NT2/D1 (cell line): ENCODE measurements at regions not wholly inside any gene's neighbourhood (a gene's known extent, or its start where the extent isn't known, plus 50 kb on each side); places are given as distances from the start of the nearest gene placed in this dataset.

Experiments used
- DNase-seq: peaks from one replicate; pipeline ENCODE4 v3.0.0-alpha.2; 2011; ENCODE audit warnings: low read depth, low spot score
- H3K27me3 ChIP-seq: 2 replicates; pipeline ENCODE4 v1.6.0; 2011; ENCODE audit warnings: mild to moderate bottlenecking; ENCODE audit not compliant: insufficient read length, insufficient read depth
- H3K36me3 ChIP-seq: 2 replicates; pipeline ENCODE4 v1.6.1; 2011; ENCODE audit warnings: mild to moderate bottlenecking, low read length, mixed read lengths; ENCODE audit not compliant: insufficient read depth, insufficient read length
- H3K4me1 ChIP-seq: 2 replicates; pipeline ENCODE4 v1.5.1; 2011; ENCODE audit not compliant: insufficient read depth, insufficient read length
- H3K4me3 ChIP-seq: 2 replicates; pipeline ENCODE4 v1.5.1; 2011; ENCODE audit warnings: low read depth; ENCODE audit not compliant: insufficient read length
- H3K9ac ChIP-seq: 2 replicates; pipeline ENCODE4 v1.6.0; 2011; ENCODE audit warnings: low read depth; ENCODE audit not compliant: insufficient read length
- H3K9me3 ChIP-seq: 2 replicates; pipeline ENCODE4 v1.5.1; 2011; ENCODE audit warnings: mild to moderate bottlenecking, low read length; ENCODE audit not compliant: insufficient read depth
- SUZ12 ChIP-seq: IDR thresholded peaks from 2 replicates; pipeline ENCODE4 v1.6.1; 2011; ENCODE audit not compliant: insufficient read length, insufficient read depth; ENCODE audit errors: extremely low read depth
- YY1 ChIP-seq: IDR thresholded peaks from 2 replicates; pipeline ENCODE4 v1.6.1; 2011; ENCODE audit not compliant: insufficient read length, insufficient read depth
- ZNF274 ChIP-seq: IDR thresholded peaks from 2 replicates; pipeline ENCODE4 v1.6.1; 2011; ENCODE audit warnings: mild to moderate bottlenecking, low read depth, low read length

GRCh38 chr5:68732251-68732650, 361.6 kb upstream of the SLC30A5 start:
- Histone ChIP-seq H3K9me3 (no peaks in the 10 kb centered on the region), H3K36me3 (no peaks in the 10 kb centered on the region), H3K9ac (no peak overlapping the region), H3K4me1 (no peaks in the 10 kb centered on the region), H3K27me3 (no peaks in the 10 kb centered on the region), H3K4me3 (no peak overlapping the region)
- TF ChIP-seq ZNF274: no peak
- no peak for TF ChIP-seq YY1
- no peak for TF ChIP-seq SUZ12
- DNase-seq: no peak

- DNase-seq: no peak
- H3K9ac ChIP-seq: no peak overlapping the region
- TF ChIP-seq ZNF274 (no peak), YY1 (no peak), SUZ12 (no peak)
- no peaks in the 10 kb centered on the region for H3K4me1 ChIP-seq
- no peaks in the 10 kb centered on the region for H3K36me3 ChIP-seq
- H3K4me3 ChIP-seq: no peak overlapping the region
- H3K27me3 ChIP-seq: no peaks in the 10 kb centered on the region
- H3K9me3 ChIP-seq: no peaks in the 10 kb centered on the region
Observed at GRCh38 chr5:68734781-68735180, 359.0 kb upstream of the SLC30A5 start.

- TF ChIP-seq SUZ12 (no peak), ZNF274 (no peak), YY1 (no peak)
- no peaks in the 10 kb centered on the region for H3K9me3 ChIP-seq
- DNase-seq: no peak
- no peak overlapping the region for H3K9ac ChIP-seq
- no peaks in the 10 kb centered on the region for H3K27me3 ChIP-seq
- H3K4me1 ChIP-seq: no peaks in the 10 kb centered on the region
- no peak overlapping the region for H3K4me3 ChIP-seq
- no peaks in the 10 kb centered on the region for H3K36me3 ChIP-seq
Observed at GRCh38 chr5:68738236-68738635, 355.6 kb upstream of the SLC30A5 start.

GRCh38 chr5:68738841-68739240, 355.0 kb upstream of the SLC30A5 start:
- no peak for TF ChIP-seq ZNF274
- no peak for TF ChIP-seq SUZ12
- TF ChIP-seq YY1: no peak
- H3K4me1 ChIP-seq: no peaks in the 10 kb centered on the region
- no peaks in the 10 kb centered on the region for H3K27me3 ChIP-seq
- no peak overlapping the region for H3K4me3 ChIP-seq
- H3K36me3 ChIP-seq: no peaks in the 10 kb centered on the region
- no peak overlapping the region for H3K9ac ChIP-seq
- H3K9me3 ChIP-seq: no peaks in the 10 kb centered on the region
- DNase-seq: no peak

DNA sequence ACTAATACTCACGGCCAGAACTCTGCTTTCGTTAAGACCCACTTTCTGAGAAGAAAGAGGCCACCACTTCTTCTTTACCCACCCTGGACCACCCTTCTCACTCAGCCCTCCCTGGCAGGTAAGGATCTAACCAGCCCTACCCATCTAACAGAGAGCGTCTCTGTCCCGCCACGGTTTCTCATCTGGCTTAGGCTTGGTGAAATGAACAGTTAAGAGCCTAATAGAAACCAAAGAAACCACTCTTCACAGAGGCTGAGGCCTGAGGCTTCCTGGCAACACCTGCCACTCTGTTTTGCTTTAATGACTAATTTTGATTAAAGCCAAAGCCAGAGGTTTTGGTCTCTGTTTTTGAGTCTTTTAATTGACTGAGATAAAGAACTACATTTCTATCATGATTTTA, 354.1 kb upstream of the SLC30A5 start:
- Histone ChIP-seq H3K9ac (no peak overlapping the region), H3K4me1 (no peaks in the 10 kb centered on the region), H3K4me3 (no peak overlapping the region), H3K36me3 (no peaks in the 10 kb centered on the region), H3K9me3 (no peaks in the 10 kb centered on the region), H3K27me3 (no peaks in the 10 kb centered on the region)
- no peak for DNase-seq
- no peak for TF ChIP-seq YY1
- TF ChIP-seq SUZ12: no peak
- TF ChIP-seq ZNF274: no peak

- no peaks in the 10 kb centered on the region for H3K9me3 ChIP-seq
- no peaks in the 10 kb centered on the region for H3K27me3 ChIP-seq
- H3K4me1 ChIP-seq: no peaks in the 10 kb centered on the region
- H3K9ac ChIP-seq: no peak overlapping the region
- no peaks in the 10 kb centered on the region for H3K36me3 ChIP-seq
- no peak for TF ChIP-seq SUZ12
- TF ChIP-seq ZNF274: no peak
- no peak for TF ChIP-seq YY1
- no peak overlapping the region for H3K4me3 ChIP-seq
- DNase-seq: no peak
Observed at GRCh38 chr5:68740226-68740910, 353.4 kb upstream of the SLC30A5 start.

GRCh38 chr5:68744206-68744605, 349.6 kb upstream of the SLC30A5 start:
- Histone ChIP-seq H3K36me3 (no peaks in the 10 kb centered on the region), H3K27me3 (no peaks in the 10 kb centered on the region), H3K9ac (no peak overlapping the region), H3K4me1 (no peaks in the 10 kb centered on the region), H3K4me3 (no peak overlapping the region), H3K9me3 (no peaks in the 10 kb centered on the region)
- TF ChIP-seq ZNF274 (no peak), SUZ12 (no peak), YY1 (no peak)
- no peak for DNase-seq
